OCI-LY1 (cell line): ENCODE measurements at regions not wholly inside any gene's neighbourhood (a gene's known extent, or its start where the extent isn't known, plus 50 kb on each side); places are given as distances from the start of the nearest gene placed in this dataset.

Experiments used
- CTCF ChIP-seq: fragments of 200-600 bp; sonication (generic), shearing (Covaris generic); IDR thresholded peaks from 2 replicates; pipeline ENCODE4 v1.5.1; 2017; ENCODE audit warnings: mild to moderate bottlenecking, antibody characterized with exemption, low read length, moderate library complexity, mixed read lengths
- EZH2 ChIP-seq: fragments of 200-600 bp; sonication (generic), shearing (Covaris generic); IDR thresholded peaks from 2 replicates; pipeline ENCODE4 v1.8.0; 2017; ENCODE audit warnings: borderline replicate concordance, mixed run types, mild to moderate bottlenecking, antibody characterized with exemption, low read length, moderate library complexity, mixed read lengths

GRCh38 chr5:124997186-124997893, 250.9 kb upstream of the ZNF608 start:
- TF ChIP-seq EZH2 (no peak), CTCF (no peak)
